ENCODE measurements at regions not wholly inside any gene's neighbourhood (a gene's known extent, or its start where the extent isn't known, plus 50 kb on each side); places are given as distances from the start of the nearest gene placed in this dataset.
"Not testable (repeated sequence)": the region's sequence is repeated elsewhere in the genome, so short reads cannot be mapped to it uniquely, and the experiment has no call there.

DNA sequence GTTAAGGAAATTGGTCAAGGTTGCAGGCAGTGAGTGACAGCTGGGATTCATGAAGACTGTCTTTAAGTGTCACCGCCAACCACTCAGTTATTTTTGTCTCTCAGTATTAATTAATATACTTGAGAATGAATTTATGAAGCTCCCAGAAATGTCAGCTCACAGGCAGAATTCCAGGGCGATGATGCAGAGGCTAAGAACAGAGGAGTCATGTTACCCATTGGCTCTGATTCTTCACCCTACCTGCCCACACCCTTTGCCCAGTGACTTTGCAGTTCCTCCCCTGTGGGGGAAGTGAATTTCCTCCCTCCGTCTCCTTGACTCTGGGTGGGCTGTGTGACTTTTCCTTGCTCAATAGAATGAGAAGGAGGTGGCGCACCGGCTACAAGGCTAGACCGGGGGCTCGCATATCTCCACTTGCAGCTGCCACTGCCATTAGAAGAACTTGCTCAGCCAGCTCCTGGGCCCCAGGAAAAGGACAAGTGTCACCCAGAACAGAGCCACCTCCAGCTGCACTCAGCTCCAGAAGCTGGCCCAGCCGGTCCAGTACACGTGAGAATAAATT, 157.1 kb upstream of the PRKCQ start:
- intact Hi-C loops (cut with DNase I) = no loop called here
- DNase-seq (ENCODE audit: missing footprints) (no peak), ATAC-seq (peak; percentile 54)

GRCh38 chr10:6734286-6734685, 154.2 kb upstream of the PRKCQ start:
- intact Hi-C loops (cut with DNase I) = no loop called here
- ATAC-seq = no peak
- DNase-seq (ENCODE audit: missing footprints) = no peak

DNA sequence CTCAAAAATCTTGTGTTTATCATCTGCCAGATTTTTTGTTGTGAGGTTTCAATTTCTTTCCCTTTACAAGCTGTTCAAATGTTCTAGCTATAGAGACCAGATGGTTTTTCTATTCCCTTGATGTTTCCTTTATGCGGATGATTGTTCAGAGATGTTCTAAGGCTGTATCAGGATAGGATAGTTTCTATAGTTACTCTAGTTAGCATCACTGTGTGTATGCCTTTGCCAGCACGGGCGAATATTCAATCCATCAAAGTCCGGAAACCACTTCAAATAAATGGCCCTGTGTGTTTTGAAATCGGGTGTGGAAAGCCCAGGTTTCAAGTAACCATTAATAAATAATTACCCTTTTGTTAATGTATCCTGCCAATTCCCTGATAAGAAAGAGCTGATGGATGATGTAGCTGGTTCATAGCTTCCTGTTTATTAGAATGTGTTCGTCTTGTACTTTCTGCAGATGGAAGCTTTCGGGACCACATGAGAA, 149.8 kb upstream of the PRKCQ start:
- intact Hi-C loops (cut with DNase I) = no loop called here
- ATAC-seq = peak; percentile 37

GRCh38 chr10:6729071-6729774, 149.1 kb upstream of the PRKCQ start:
- DNase-seq (ENCODE audit: missing footprints) (no peak), ATAC-seq (peak; percentile 75)
- intact Hi-C loops (cut with DNase I) = no loop called here

More for the DNA sequence above, 149.8 kb upstream of the PRKCQ start:
- no peak for DNase-seq (ENCODE audit: missing footprints)

- DNase-seq (ENCODE audit: missing footprints) = no peak
- ATAC-seq = no peak
- intact Hi-C loops (cut with DNase I) = no loop called here
Measured at GRCh38 chr10:6726924-6727323, 146.8 kb upstream of the PRKCQ start.

DNA sequence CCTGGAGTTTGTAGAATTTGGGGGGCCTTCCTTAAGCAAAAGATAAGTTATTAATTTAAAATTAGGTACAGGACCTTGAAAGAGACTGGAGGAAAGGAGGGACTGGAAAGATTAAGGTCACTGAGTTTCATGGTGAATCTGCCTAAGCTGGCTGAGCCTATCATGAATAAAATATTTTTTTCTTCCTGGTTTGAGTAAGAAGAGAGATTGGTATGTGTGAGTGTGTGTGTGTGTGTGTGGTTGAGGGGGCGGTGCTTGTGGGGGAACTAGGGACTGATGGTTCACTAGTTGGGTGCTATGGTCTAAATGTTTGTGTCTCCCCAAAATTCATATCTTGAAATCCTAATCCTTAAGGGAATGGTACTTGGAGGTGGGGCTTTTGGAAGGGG, 142.5 kb upstream of the PRKCQ start:
- no peak for DNase-seq (ENCODE audit: missing footprints)
- no peak for ATAC-seq
- intact Hi-C loops (cut with DNase I) = no loop called here

- intact Hi-C loops (cut with DNase I) = no loop called here
- DNase-seq (ENCODE audit: missing footprints) (no peak), ATAC-seq (peak; percentile 62)
Measured at GRCh38 chr10:6721964-6722615, 142.0 kb upstream of the PRKCQ start.

GRCh38 chr10:6721480-6721879, 141.4 kb upstream of the PRKCQ start:
- DNase-seq (ENCODE audit: missing footprints) = no peak
- ATAC-seq = peak; percentile 90
- intact Hi-C loops (cut with DNase I) = no loop called here

DNA sequence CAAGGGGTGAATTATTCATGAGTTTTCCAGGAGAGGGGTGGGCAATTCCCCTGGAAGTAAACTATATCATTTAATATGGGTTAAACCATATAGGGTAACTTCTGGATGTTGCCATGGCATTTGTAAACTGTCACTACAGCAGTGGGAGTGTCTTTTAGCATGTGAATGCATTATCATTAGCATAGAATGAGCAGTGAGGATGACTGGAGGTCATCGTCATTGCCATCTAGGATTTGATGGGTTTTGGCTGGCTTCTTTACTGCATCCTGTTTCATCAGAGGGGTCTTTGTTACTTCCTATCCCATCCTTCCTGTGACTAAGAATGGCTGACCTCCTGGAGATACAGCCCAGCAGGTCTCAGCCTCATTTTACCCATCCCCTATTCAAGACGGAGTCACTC, 139.5 kb upstream of the PRKCQ start:
- DNase-seq (ENCODE audit: missing footprints) (no peak), ATAC-seq (no peak)
- intact Hi-C loops (cut with DNase I) = no loop called here

DNA sequence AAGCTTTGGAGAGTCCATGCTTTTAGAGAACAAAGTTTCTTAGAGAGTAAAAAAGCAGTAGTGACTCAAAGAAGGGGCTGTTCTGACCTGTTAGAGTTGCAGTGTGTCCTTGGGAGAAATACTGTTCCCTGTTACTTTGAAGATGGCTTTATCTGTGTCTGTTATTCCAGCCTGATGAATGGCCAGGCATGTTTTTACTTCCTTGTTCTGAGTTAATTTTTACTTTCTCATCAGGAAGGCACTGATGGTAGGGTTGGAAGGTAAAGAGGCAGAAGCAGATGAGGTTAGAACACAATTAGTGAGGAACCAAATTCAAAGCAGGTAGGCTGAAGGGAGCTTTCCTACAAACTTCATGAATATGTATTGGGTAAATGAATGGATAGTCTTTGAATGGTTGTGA, 138.5 kb upstream of the PRKCQ start:
- intact Hi-C loops (cut with DNase I) = no loop called here
- DNase-seq (ENCODE audit: missing footprints) (no peak), ATAC-seq (no peak)

DNA sequence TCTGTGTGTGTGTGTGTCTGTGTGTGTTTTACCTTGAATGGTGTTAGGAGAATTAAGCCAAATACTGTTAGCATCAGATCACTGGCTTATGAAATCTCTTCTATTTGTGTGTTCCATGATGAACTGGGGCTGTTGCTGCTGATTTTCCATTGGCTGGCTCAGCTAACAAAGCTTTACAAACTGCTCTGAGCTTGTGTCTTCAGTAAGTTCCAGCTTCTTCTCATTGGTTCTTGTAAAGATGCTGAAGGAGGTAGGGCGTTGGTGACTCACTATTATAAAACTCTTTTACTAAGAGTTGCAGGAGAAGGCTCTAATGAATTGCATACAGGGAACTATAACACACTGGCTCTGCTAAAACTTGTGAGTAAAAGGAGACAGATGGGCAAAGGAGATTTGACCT, 136.4 kb upstream of the PRKCQ start:
- DNase-seq (ENCODE audit: missing footprints) (no peak), ATAC-seq (no peak)
- intact Hi-C loops (cut with DNase I) = no loop called here

GRCh38 chr10:6713716-6714115, 133.6 kb upstream of the PRKCQ start:
- ATAC-seq = no peak
- intact Hi-C loops (cut with DNase I) = no loop called here
- DNase-seq (ENCODE audit: missing footprints) = no peak

DNA sequence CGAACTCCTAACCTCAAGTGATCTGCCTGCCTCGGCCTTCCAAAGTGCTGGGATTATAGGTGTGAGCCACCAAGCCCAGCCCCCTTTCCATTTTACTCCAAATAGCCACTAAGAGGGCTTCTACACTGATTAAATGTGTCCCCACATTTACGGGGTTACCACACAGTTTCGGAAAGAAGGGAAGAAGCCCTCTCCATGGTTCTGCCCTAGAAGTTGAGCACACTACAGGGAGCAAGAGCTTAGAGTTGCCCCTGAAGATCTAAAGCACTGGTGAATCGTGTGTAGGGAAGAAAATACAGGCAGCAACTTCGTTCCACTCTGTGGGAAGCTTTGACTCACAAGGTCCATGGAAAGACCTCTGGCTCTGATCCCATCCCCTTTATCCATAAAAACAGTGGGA, 133.0 kb upstream of the PRKCQ start:
- DNase-seq (ENCODE audit: missing footprints) = no peak
- intact Hi-C loops (cut with DNase I) = no loop called here
- no peak for ATAC-seq

DNA sequence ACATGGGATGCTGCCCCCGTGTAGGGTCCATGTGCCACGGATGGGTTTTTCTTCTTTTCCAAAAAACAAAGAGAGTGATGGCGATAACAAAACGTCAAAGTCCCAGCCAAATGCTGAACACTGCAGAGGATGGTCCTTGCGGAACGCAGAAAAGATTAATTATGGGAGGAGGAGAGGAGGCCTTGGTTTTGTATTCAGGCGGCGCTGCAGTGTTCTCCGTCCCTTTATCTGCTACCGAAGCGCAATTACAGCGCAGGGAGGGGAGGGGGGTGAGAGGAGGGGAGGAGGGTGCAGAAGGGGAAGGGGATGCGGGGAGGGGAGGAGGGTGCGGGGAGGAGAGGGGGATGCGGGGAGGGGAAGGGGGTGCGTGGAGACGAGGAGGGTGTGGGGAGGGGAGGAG, 131.8 kb upstream of the PRKCQ start:
- ATAC-seq (no peak), DNase-seq (ENCODE audit: missing footprints) (no peak)
- intact Hi-C loops (cut with DNase I) = no loop called here

DNA sequence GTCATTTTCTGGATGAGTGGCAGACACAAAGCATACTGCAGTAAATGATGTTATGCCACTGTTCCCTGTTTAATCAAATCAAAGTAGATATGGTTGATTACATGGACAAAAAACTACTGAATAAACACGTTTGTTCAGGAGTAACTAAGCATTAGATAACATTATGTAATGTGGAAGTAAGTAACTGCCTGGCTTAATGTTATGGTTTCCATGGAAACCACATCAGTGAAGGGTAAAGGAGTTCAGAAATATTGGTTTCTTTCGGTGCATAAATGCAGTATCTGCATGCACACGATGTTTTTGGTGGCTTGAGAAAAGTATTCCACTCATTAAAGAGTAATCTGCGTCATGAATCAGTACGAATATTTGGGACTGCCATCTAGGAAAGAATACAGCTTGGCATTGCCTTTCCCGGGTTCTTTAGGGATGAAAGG, 131.3 kb upstream of the PRKCQ start:
- no peak for ATAC-seq
- intact Hi-C loops (cut with DNase I) = no loop called here
- no peak for DNase-seq (ENCODE audit: missing footprints)

DNA sequence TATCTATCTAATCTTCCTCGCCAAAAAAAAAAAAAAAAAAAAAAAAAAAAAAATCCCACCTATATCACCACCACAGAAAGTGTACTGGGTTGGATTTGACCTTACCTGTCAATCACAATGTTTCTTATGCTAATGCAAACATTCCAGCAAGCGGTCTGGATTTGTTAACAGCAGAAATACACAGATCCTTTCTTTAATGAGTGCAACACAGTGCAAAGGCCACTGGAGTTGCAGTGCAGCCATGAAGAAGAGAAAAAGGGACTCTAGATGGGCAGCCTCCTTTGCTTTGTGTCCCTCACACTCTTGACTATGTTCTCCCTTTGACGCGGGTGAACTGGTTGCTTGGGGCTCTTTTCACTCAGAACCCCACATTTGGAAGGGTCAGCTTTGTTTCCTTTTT, 127.3 kb upstream of the PRKCQ start:
- intact Hi-C loops (cut with DNase I) = no loop called here
- ATAC-seq (no peak), DNase-seq (ENCODE audit: missing footprints) (no peak)

DNA sequence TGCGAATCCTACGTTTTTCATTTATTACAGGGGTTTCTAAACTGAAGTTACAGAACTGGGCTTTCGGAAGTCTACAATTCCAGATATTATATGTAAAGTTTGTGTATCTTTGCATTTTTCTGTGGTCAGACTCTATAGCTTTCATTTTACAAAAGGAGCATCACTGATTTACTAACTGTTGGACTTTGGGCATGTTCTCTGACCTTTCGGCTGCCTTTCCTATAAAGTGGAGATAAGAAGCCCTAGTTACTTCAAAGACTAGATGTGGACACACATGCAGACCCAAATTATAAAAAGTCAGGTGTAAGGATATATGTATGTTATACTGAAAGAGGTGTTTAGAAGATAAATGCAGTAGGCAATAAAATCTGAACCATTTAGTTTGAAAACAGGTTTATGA, 126.6 kb upstream of the PRKCQ start:
- ATAC-seq (no peak), DNase-seq (ENCODE audit: missing footprints) (no peak)
- intact Hi-C loops (cut with DNase I) = no loop called here

GRCh38 chr10:6704896-6705295, 124.8 kb upstream of the PRKCQ start:
- ATAC-seq = no peak

GRCh38 chr10:6702833-6703232, 122.8 kb upstream of the PRKCQ start:
- ATAC-seq; DNase-seq (ENCODE audit: missing footprints); intact Hi-C loops (cut with DNase I): not testable (repeated sequence)

More at GRCh38 chr10:6704896-6705295, 124.8 kb upstream of the PRKCQ start:
- intact Hi-C loops (cut with DNase I) = no loop called here
- no peak for DNase-seq (ENCODE audit: missing footprints)

GRCh38 chr10:6702030-6702429, 122.0 kb upstream of the PRKCQ start:
- no peak for ATAC-seq
- DNase-seq (ENCODE audit: missing footprints) = no peak
- intact Hi-C loops (cut with DNase I) = no loop called here
